ENCODE measurements at regions not wholly inside any gene's neighbourhood (a gene's known extent, or its start where the extent isn't known, plus 50 kb on each side); places are given as distances from the start of the nearest gene placed in this dataset.

GRCh38 chr18:4582431-4583335 is 127.6 kb upstream of the DLGAP1 start:
- Histone ChIP-seq H3K4me1 (ENCODE audit: insufficient read depth, poor library complexity, severe bottlenecking) (no peaks in the 10 kb centered on the region), H3K36me3 (ENCODE audit: low read depth) (no peaks in the 10 kb centered on the region), H3K27ac (ENCODE audit: poor library complexity, severe bottlenecking) (no peak overlapping the region), H3K4me3 (ENCODE audit: severe bottlenecking) (no peak overlapping the region), H3K27me3 (ENCODE audit: insufficient read depth, poor library complexity, severe bottlenecking) (no peaks in the 10 kb centered on the region), H3K9me3 (ENCODE audit: severe bottlenecking) (peaks cover 2% of the 10 kb centered on the region)
- ATAC-seq (ENCODE audit: low read depth) (no peak), DNase-seq (ENCODE audit: low spot score) (no peak)
- TF ChIP-seq, protein P1, sequence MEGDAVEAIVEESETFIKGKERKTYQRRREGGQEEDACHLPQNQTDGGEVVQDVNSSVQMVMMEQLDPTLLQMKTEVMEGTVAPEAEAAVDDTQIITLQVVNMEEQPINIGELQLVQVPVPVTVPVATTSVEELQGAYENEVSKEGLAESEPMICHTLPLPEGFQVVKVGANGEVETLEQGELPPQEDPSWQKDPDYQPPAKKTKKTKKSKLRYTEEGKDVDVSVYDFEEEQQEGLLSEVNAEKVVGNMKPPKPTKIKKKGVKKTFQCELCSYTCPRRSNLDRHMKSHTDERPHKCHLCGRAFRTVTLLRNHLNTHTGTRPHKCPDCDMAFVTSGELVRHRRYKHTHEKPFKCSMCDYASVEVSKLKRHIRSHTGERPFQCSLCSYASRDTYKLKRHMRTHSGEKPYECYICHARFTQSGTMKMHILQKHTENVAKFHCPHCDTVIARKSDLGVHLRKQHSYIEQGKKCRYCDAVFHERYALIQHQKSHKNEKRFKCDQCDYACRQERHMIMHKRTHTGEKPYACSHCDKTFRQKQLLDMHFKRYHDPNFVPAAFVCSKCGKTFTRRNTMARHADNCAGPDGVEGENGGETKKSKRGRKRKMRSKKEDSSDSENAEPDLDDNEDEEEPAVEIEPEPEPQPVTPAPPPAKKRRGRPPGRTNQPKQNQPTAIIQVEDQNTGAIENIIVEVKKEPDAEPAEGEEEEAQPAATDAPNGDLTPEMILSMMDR (IDR thresholded peaks at IDR 0.05; ENCODE audit: poor library complexity, severe bottlenecking): no peak

GRCh38 chr18:4581966-4582365 is 126.9 kb upstream of the DLGAP1 start:
- H3K36me3 ChIP-seq (ENCODE audit: low read depth): no peaks in the 10 kb centered on the region
- H3K4me1 ChIP-seq (ENCODE audit: insufficient read depth, poor library complexity, severe bottlenecking): no peaks in the 10 kb centered on the region
- H3K4me3 ChIP-seq (ENCODE audit: severe bottlenecking): no peak overlapping the region
- H3K27ac ChIP-seq (ENCODE audit: poor library complexity, severe bottlenecking): no peak overlapping the region
- H3K27me3 ChIP-seq (ENCODE audit: insufficient read depth, poor library complexity, severe bottlenecking): no peaks in the 10 kb centered on the region
- ATAC-seq (ENCODE audit: low read depth) (no peak), DNase-seq (ENCODE audit: low spot score) (no peak)
- TF ChIP-seq, protein P1 (IDR thresholded peaks at IDR 0.05; ENCODE audit: poor library complexity, severe bottlenecking): no peak
- peaks cover 2% of the 10 kb centered on the region for H3K9me3 ChIP-seq (ENCODE audit: severe bottlenecking)

DNA sequence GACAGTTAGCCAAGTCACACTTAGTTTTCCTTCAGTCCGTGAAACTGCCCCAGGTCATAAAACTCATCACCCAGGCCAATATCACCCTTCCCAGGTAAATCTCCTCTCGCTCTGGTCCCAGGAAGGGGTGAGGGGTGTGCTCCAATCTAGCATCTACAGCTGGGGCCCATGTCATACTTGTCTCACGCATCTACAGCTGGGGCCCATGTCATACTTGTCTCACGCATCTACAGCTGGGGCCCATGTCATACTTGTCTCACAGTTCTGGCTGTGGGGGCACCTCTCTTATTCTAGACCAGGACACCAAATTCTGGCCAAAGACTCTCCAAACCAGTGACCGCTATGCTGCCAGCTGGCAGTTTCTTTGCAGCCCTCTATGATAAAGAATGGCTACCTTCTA is 123.3 kb upstream of the DLGAP1 start:
- Histone ChIP-seq H3K36me3 (ENCODE audit: low read depth) (no peaks in the 10 kb centered on the region), H3K27me3 (ENCODE audit: insufficient read depth, poor library complexity, severe bottlenecking) (no peaks in the 10 kb centered on the region), H3K4me1 (ENCODE audit: insufficient read depth, poor library complexity, severe bottlenecking) (no peaks in the 10 kb centered on the region), H3K27ac (ENCODE audit: poor library complexity, severe bottlenecking) (no peak overlapping the region), H3K9me3 (ENCODE audit: severe bottlenecking) (peaks cover 2% of the 10 kb centered on the region), H3K4me3 (ENCODE audit: severe bottlenecking) (no peak overlapping the region)
- ATAC-seq (ENCODE audit: low read depth) (no peak), DNase-seq (ENCODE audit: low spot score) (no peak)
- TF ChIP-seq, protein P1 (IDR thresholded peaks at IDR 0.05; ENCODE audit: poor library complexity, severe bottlenecking): no peak

DNA sequence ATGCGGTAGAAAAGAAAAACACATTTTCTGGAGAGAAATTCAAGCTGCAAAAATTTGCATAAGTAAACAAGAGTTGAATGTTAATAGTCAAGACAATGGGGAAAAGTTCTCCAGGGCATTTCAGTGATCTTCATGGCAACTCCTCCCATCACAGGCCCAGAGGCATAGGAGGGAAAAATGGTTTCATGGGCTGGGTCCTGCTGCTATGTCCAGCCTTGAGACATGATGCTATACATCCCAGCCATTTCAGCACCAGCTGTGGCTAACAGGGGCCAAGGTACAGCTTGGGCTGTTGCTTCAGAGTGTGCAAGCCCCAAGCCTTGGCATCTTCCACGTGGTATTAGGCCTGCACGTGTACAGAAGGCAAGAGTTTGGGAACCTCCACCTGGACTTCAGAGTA is 118.6 kb upstream of the DLGAP1 start:
- TF ChIP-seq, protein P1 (IDR thresholded peaks at IDR 0.05; ENCODE audit: poor library complexity, severe bottlenecking): no peak
- H3K27me3 ChIP-seq (ENCODE audit: insufficient read depth, poor library complexity, severe bottlenecking): no peaks in the 10 kb centered on the region
- H3K27ac ChIP-seq (ENCODE audit: poor library complexity, severe bottlenecking): no peak overlapping the region
- ATAC-seq (ENCODE audit: low read depth) (no peak), DNase-seq (ENCODE audit: low spot score) (no peak)
- H3K4me1 ChIP-seq (ENCODE audit: insufficient read depth, poor library complexity, severe bottlenecking): no peaks in the 10 kb centered on the region
- H3K36me3 ChIP-seq (ENCODE audit: low read depth): no peaks in the 10 kb centered on the region
- H3K4me3 ChIP-seq (ENCODE audit: severe bottlenecking): no peak overlapping the region
- no peaks in the 10 kb centered on the region for H3K9me3 ChIP-seq (ENCODE audit: severe bottlenecking)

- H3K36me3 ChIP-seq (ENCODE audit: low read depth): no peaks in the 10 kb centered on the region
Measured at GRCh38 chr18:4557502-4557901, 102.4 kb upstream of the DLGAP1 start.

More at GRCh38 chr18:4557502-4557901, 102.4 kb upstream of the DLGAP1 start:
- H3K9me3 ChIP-seq (ENCODE audit: severe bottlenecking): peaks cover 2% of the 10 kb centered on the region
- TF ChIP-seq, protein P1 (IDR thresholded peaks at IDR 0.05; ENCODE audit: poor library complexity, severe bottlenecking): no peak
- no peak for DNase-seq (ENCODE audit: low spot score)
- no peak overlapping the region for H3K27ac ChIP-seq (ENCODE audit: poor library complexity, severe bottlenecking)
- ATAC-seq (ENCODE audit: low read depth): no peak
- H3K4me3 ChIP-seq (ENCODE audit: severe bottlenecking): no peak overlapping the region
- H3K27me3 ChIP-seq (ENCODE audit: insufficient read depth, poor library complexity, severe bottlenecking): no peaks in the 10 kb centered on the region
- no peaks in the 10 kb centered on the region for H3K4me1 ChIP-seq (ENCODE audit: insufficient read depth, poor library complexity, severe bottlenecking)

Measured in RWPE2 (cell line).